ENCODE measurements at regions not wholly inside any gene's neighbourhood (a gene's known extent, or its start where the extent isn't known, plus 50 kb on each side); places are given as distances from the start of the nearest gene placed in this dataset.
"Not testable (repeated sequence)": the region's sequence is repeated elsewhere in the genome, so short reads cannot be mapped to it uniquely, and the experiment has no call there.

DNA sequence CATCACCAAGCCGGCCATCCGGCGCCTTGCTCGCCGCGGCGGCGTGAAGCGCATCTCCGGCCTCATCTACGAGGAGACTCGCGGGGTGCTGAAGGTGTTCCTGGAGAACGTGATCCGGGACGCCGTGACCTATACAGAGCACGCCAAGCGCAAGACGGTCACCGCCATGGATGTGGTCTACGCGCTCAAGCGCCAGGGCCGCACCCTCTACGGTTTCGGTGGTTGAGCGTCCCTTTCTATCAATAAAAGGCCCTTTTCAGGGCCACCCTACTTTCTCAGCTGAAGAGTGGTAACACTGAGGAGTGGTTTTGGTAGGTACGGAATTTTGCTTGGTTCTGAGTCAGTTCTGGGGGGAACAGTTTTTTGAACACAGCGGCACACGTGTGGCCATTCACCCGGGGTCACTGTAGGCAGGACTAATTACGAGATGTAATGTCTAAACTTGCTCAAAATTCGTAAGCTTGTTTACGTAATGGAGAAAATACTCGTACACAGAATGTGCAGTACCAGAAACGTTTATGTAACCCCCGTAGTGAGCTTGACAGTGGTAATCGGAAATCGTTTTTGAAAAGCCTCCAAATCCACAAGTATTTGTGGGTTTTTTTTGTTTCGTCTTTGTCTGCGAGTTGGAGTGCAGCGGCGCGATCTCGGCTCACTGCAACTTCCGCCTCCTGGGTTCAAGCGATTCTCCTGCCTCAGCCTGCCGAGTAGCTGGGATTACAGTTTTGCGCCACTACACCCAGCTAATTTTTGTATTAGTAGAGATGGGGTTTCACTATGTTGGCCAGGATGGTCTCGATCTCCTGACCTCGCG lies 87.8 kb downstream of the OR2B2 start:
- not testable (repeated sequence) for H3K9me3 ChIP-seq (replicated peaks in 1 of 2; ENCODE audit: control insufficient read depth in 2 of 2, insufficient read depth in 1 of 2, low read depth in 1 of 2, low read length in 2 of 2); DNase-seq (ENCODE audit: low spot score); H2AK5ac ChIP-seq (ENCODE audit: low read depth, low read length); H2BK15ac ChIP-seq (ENCODE audit: low read length); H3K36me3 ChIP-seq (replicated peaks in 1 of 2; ENCODE audit: control insufficient read depth in 2 of 2, insufficient read depth in 2 of 2, low read length in 2 of 2); H3K79me1 ChIP-seq (ENCODE audit: low read depth, low read length); H2BK120ac ChIP-seq (ENCODE audit: low read depth, low read length); H3K4ac ChIP-seq (ENCODE audit: low read length); H3K14ac ChIP-seq (ENCODE audit: low read length); H4K8ac ChIP-seq (ENCODE audit: low read depth, low read length); H3K27me3 ChIP-seq (ENCODE audit: control insufficient read depth in 3 of 3, insufficient read depth in 3 of 3, low read depth in 1 of 3, low read length in 3 of 3); H3K4me1 ChIP-seq (ENCODE audit: control insufficient read depth in 2 of 2, insufficient read depth in 1 of 2, low read depth in 1 of 2, low read length in 2 of 2); H2AFZ ChIP-seq (ENCODE audit: low read length); H2BK5ac ChIP-seq (ENCODE audit: low read length); H3K23ac ChIP-seq (ENCODE audit: low read depth, low read length, poor library complexity); H4K91ac ChIP-seq (ENCODE audit: low read depth, low read length, poor library complexity); H2BK12ac ChIP-seq (ENCODE audit: low read length)
- peak overlapping the region; percentile 77 for H3K9ac ChIP-seq (ENCODE audit: low read depth, low read length, poor library complexity)
- peak overlapping the region; percentile 50 to 93 for H3K4me3 ChIP-seq (ENCODE audit: low read length in 2 of 2)
- peak overlapping the region; percentile 88 for H3K27ac ChIP-seq (replicated peaks; ENCODE audit: low read length)
- H3K4me2 ChIP-seq (ENCODE audit: insufficient read depth, low read length, poor library complexity, severe bottlenecking): peak overlapping the region; percentile 43
- H3K18ac ChIP-seq (ENCODE audit: low read length): peak overlapping the region; percentile 64
- no CpG with 5 or more reads among the region's 53 CpGs for WGBS, 2 donors (ENCODE audit: extremely low coverage in 2 of 2, insufficient read length in 2 of 2, insufficient replicate concordance in 1 of 2)

DNA sequence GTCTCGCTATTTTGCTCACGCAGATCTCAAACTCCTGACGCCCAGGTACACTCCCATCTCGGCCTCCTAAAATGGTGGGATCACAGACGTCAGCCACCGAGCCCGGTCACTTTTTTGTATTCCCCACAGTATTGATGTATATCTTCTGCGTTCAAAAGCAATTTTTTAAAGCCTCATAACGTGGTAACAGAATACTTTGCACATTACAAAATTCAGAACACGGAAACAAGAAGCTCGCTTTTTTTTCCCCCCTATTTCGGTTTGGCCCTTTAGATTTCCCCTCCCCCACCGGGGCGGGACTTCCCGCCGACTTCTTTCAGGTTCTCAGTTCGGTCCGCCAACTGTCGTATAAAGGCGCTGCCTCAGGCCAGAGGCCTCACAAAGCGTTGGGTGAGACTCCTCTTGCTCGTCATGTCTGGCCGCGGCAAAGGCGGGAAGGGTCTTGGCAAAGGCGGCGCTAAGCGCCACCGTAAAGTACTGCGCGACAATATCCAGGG lies 88.4 kb downstream of the OR2B2 start:
- peak overlapping the region; percentile 50 for H3K27ac ChIP-seq (replicated peaks; ENCODE audit: low read length)
- not testable (repeated sequence) for H4K91ac ChIP-seq (ENCODE audit: low read depth, low read length, poor library complexity); H2AK5ac ChIP-seq (ENCODE audit: low read depth, low read length); H2BK120ac ChIP-seq (ENCODE audit: low read depth, low read length); H3K9me3 ChIP-seq (replicated peaks in 1 of 2; ENCODE audit: control insufficient read depth in 2 of 2, insufficient read depth in 1 of 2, low read depth in 1 of 2, low read length in 2 of 2); H3K14ac ChIP-seq (ENCODE audit: low read length); H2BK15ac ChIP-seq (ENCODE audit: low read length); H3K9ac ChIP-seq (ENCODE audit: low read depth, low read length, poor library complexity); H3K79me1 ChIP-seq (ENCODE audit: low read depth, low read length); H3K36me3 ChIP-seq (replicated peaks in 1 of 2; ENCODE audit: control insufficient read depth in 2 of 2, insufficient read depth in 2 of 2, low read length in 2 of 2); H3K27me3 ChIP-seq (ENCODE audit: control insufficient read depth in 3 of 3, insufficient read depth in 3 of 3, low read depth in 1 of 3, low read length in 3 of 3); H4K8ac ChIP-seq (ENCODE audit: low read depth, low read length); DNase-seq (ENCODE audit: low spot score); H2BK5ac ChIP-seq (ENCODE audit: low read length); H3K4ac ChIP-seq (ENCODE audit: low read length); H2BK12ac ChIP-seq (ENCODE audit: low read length); H3K18ac ChIP-seq (ENCODE audit: low read length); H3K4me1 ChIP-seq (ENCODE audit: control insufficient read depth in 2 of 2, insufficient read depth in 1 of 2, low read depth in 1 of 2, low read length in 2 of 2); H3K4me2 ChIP-seq (ENCODE audit: insufficient read depth, low read length, poor library complexity, severe bottlenecking); H3K23ac ChIP-seq (ENCODE audit: low read depth, low read length, poor library complexity)
- no CpG with 5 or more reads among the region's 31 CpGs for WGBS, 2 donors (ENCODE audit: extremely low coverage in 2 of 2, insufficient read length in 2 of 2, insufficient replicate concordance in 1 of 2)
- H3K4me3 ChIP-seq (ENCODE audit: low read length in 2 of 2): peak overlapping the region in 1 of 2 donors; percentile 38
- peak overlapping the region; percentile 78 for H2AFZ ChIP-seq (ENCODE audit: low read length)

DNA sequence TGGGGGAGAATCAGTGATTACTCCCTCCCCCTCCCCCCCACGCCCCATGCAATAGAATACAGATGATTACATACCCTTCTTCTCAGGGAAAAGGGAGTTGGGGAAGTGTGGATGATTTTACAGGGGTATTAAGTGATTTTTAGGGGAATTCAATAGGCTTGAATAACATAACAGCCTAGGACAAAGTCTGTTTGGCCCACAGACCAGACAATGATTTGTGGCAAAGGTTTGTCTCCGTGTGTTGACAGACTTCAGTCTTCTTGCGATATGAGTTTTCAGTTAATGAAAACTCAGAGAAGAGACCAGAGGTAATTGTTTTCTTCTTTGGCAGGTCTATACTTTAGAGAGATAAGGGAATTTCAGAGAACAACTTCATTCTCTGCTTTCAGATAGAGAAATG lies 95.3 kb downstream of the OR2B2 start:
- H4K8ac ChIP-seq (ENCODE audit: low read depth, low read length): no peak overlapping the region
- no peak overlapping the region for H2BK15ac ChIP-seq (ENCODE audit: low read length)
- H3K4me3 ChIP-seq (ENCODE audit: low read length in 2 of 2): no peak overlapping the region
- no peaks in the 10 kb centered on the region for H3K36me3 ChIP-seq (replicated peaks in 1 of 2; ENCODE audit: control insufficient read depth in 2 of 2, insufficient read depth in 2 of 2, low read length in 2 of 2)
- no peak for DNase-seq (ENCODE audit: low spot score)
- no peak overlapping the region for H3K18ac ChIP-seq (ENCODE audit: low read length)
- H2BK12ac ChIP-seq (ENCODE audit: low read length): no peak overlapping the region
- H3K4me2 ChIP-seq (ENCODE audit: insufficient read depth, low read length, poor library complexity, severe bottlenecking): no peak overlapping the region
- no peak overlapping the region for H2BK120ac ChIP-seq (ENCODE audit: low read depth, low read length)
- no peak overlapping the region for H3K23ac ChIP-seq (ENCODE audit: low read depth, low read length, poor library complexity)
- no peak overlapping the region for H3K9ac ChIP-seq (ENCODE audit: low read depth, low read length, poor library complexity)
- H3K79me1 ChIP-seq (ENCODE audit: low read depth, low read length): no peaks in the 10 kb centered on the region
- peaks cover 0 to 2% of the 10 kb centered on the region in 2 donors for H3K4me1 ChIP-seq (ENCODE audit: control insufficient read depth in 2 of 2, insufficient read depth in 1 of 2, low read depth in 1 of 2, low read length in 2 of 2)
- no peak overlapping the region for H3K14ac ChIP-seq (ENCODE audit: low read length)
- no peak overlapping the region for H4K91ac ChIP-seq (ENCODE audit: low read depth, low read length, poor library complexity)
- no peak overlapping the region for H2BK5ac ChIP-seq (ENCODE audit: low read length)
- no CpG with 5 or more reads among the region's 3 CpGs for WGBS, 2 donors (ENCODE audit: extremely low coverage in 2 of 2, insufficient read length in 2 of 2, insufficient replicate concordance in 1 of 2)
- no peak overlapping the region for H2AK5ac ChIP-seq (ENCODE audit: low read depth, low read length)
- H3K27ac ChIP-seq (replicated peaks; ENCODE audit: low read length): peak overlapping the region; percentile 37
- no peak overlapping the region for H3K4ac ChIP-seq (ENCODE audit: low read length)
- H2AFZ ChIP-seq (ENCODE audit: low read length): no peak overlapping the region
- H3K9me3 ChIP-seq (replicated peaks in 1 of 2; ENCODE audit: control insufficient read depth in 2 of 2, insufficient read depth in 1 of 2, low read depth in 1 of 2, low read length in 2 of 2): no peaks in the 10 kb centered on the region
- H3K27me3 ChIP-seq (ENCODE audit: control insufficient read depth in 3 of 3, insufficient read depth in 3 of 3, low read depth in 1 of 3, low read length in 3 of 3): no peaks in the 10 kb centered on the region

DNA sequence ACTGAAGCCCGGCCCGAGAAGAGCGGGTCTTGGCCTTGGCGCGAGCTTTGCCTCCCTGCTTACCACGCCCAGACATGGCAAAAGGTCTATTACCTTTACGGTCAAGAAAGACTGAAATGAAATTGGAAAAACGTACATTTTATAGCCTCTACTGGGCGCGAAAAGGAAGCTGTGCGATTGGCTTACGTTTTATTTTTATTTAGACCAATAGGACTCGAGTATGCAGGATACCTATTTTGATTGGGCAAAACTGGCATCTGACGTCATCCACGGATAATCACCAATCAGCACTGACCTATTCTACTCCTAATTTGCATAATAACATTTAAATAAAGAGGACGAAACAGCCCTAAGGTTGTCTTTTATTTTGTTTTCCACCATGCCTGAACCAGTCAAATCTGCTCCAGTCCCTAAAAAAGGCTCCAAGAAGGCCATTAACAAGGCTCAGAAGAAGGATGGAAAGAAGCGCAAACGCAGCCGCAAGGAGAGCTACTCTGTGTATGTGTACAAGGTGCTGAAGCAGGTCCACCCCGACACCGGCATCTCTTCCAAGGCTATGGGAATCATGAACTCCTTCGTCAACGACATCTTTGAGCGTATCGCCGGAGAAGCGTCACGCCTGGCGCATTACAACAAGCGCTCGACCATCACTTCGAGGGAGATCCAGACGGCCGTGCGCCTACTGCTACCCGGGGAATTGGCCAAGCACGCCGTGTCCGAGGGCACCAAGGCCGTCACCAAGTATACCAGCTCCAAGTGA lies 97.4 kb downstream of the OR2B2 start:
- Histone ChIP-seq H4K91ac (ENCODE audit: low read depth, low read length, poor library complexity) (peak overlapping the region; percentile 89), H3K23ac (ENCODE audit: low read depth, low read length, poor library complexity) (peak overlapping the region; percentile 29), H3K79me1 (ENCODE audit: low read depth, low read length) (peaks cover 4% of the 10 kb centered on the region), H3K14ac (ENCODE audit: low read length) (peak overlapping the region; percentile 39), H3K4me1 (ENCODE audit: control insufficient read depth in 2 of 2, insufficient read depth in 1 of 2, low read depth in 1 of 2, low read length in 2 of 2) (peaks cover 2 to 7% of the 10 kb centered on the region in 2 donors), H3K27ac (replicated peaks; ENCODE audit: low read length) (peak overlapping the region; percentile 99), H3K4me2 (ENCODE audit: insufficient read depth, low read length, poor library complexity, severe bottlenecking) (peak overlapping the region; percentile 65), H2BK5ac (ENCODE audit: low read length) (peak overlapping the region; percentile 78), H2AK5ac (ENCODE audit: low read depth, low read length) (peak overlapping the region; percentile 91), H3K27me3 (ENCODE audit: control insufficient read depth in 3 of 3, insufficient read depth in 3 of 3, low read depth in 1 of 3, low read length in 3 of 3) (no peaks in the 10 kb centered on the region), H3K4ac (ENCODE audit: low read length) (peak overlapping the region; percentile 78), H2AFZ (ENCODE audit: low read length) (peak overlapping the region; percentile 80), H4K8ac (ENCODE audit: low read depth, low read length) (no peak overlapping the region), H3K9ac (ENCODE audit: low read depth, low read length, poor library complexity) (peak overlapping the region; percentile 83), H3K18ac (ENCODE audit: low read length) (peak overlapping the region; percentile 97), H3K4me3 (ENCODE audit: low read length in 2 of 2) (peak overlapping the region; percentile 55 to 82), H3K36me3 (replicated peaks in 1 of 2; ENCODE audit: control insufficient read depth in 2 of 2, insufficient read depth in 2 of 2, low read length in 2 of 2) (no peaks in the 10 kb centered on the region), H2BK15ac (ENCODE audit: low read length) (peak overlapping the region; percentile 88), H2BK12ac (ENCODE audit: low read length) (peak overlapping the region; percentile 82), H3K9me3 (replicated peaks in 1 of 2; ENCODE audit: control insufficient read depth in 2 of 2, insufficient read depth in 1 of 2, low read depth in 1 of 2, low read length in 2 of 2) (no peaks in the 10 kb centered on the region), H2BK120ac (ENCODE audit: low read depth, low read length) (no peak overlapping the region)
- DNase-seq (ENCODE audit: low spot score): peak; percentile 91
- WGBS, 2 donors (ENCODE audit: extremely low coverage in 2 of 2, insufficient read length in 2 of 2, insufficient replicate concordance in 1 of 2): no CpG with 5 or more reads among the region's 40 CpGs
